Cardiac muscle cell (in vitro differentiated cells and primary cell): ENCODE measurements at regions not wholly inside any gene's neighbourhood (a gene's known extent, or its start where the extent isn't known, plus 50 kb on each side); places are given as distances from the start of the nearest gene placed in this dataset.

Experiments used
- DNase-seq, 2 donors: peaks; one replicate each; pipeline versions ENCODE4 v3.0.0 to v3.0.0-alpha.2; 2010 to 2017; ENCODE audit warnings: low read depth in 1 of 2, low spot score in 1 of 2
- H3K27ac ChIP-seq: fragments of 200-600 bp; sonication (generic); 2 replicates; pipeline ENCODE4 v1.5.1; 2016
- H3K27me3 ChIP-seq: fragments of 200-600 bp; sonication (generic); 2 replicates; pipeline ENCODE4 v1.6.0; 2016; ENCODE audit warnings: control low read depth
- H3K36me3 ChIP-seq: fragments of 200-600 bp; sonication (generic); 2 replicates; pipeline ENCODE4 v1.5.1; 2016; ENCODE audit warnings: control low read depth
- H3K4me1 ChIP-seq: fragments of 200-600 bp; sonication (generic); 2 replicates; pipeline ENCODE4 v1.8.1; 2017; ENCODE audit warnings: low read depth, mild to moderate bottlenecking, mixed run types
- H3K4me3 ChIP-seq: fragments of 200-600 bp; sonication (generic); 2 replicates; pipeline ENCODE4 v1.5.1; 2016; ENCODE audit warnings: mild to moderate bottlenecking
- H3K9me3 ChIP-seq: fragments of 200-600 bp; sonication (generic); 2 replicates; pipeline ENCODE4 v1.5.1; 2017; ENCODE audit warnings: low read depth, mild to moderate bottlenecking, control low read depth
- TF ChIP-seq, protein P1 (sequence below): IDR thresholded peaks from 2 replicates; pipeline ENCODE4 v1.5.1; 2012; ENCODE audit warnings: low read depth, mild to moderate bottlenecking, low read length

- Histone ChIP-seq H3K4me1 (no peaks in the 10 kb centered on the region), H3K4me3 (no peak overlapping the region), H3K27ac (no peak overlapping the region), H3K36me3 (no peaks in the 10 kb centered on the region), H3K27me3 (no peaks in the 10 kb centered on the region), H3K9me3 (no peaks in the 10 kb centered on the region)
- TF ChIP-seq, protein P1, sequence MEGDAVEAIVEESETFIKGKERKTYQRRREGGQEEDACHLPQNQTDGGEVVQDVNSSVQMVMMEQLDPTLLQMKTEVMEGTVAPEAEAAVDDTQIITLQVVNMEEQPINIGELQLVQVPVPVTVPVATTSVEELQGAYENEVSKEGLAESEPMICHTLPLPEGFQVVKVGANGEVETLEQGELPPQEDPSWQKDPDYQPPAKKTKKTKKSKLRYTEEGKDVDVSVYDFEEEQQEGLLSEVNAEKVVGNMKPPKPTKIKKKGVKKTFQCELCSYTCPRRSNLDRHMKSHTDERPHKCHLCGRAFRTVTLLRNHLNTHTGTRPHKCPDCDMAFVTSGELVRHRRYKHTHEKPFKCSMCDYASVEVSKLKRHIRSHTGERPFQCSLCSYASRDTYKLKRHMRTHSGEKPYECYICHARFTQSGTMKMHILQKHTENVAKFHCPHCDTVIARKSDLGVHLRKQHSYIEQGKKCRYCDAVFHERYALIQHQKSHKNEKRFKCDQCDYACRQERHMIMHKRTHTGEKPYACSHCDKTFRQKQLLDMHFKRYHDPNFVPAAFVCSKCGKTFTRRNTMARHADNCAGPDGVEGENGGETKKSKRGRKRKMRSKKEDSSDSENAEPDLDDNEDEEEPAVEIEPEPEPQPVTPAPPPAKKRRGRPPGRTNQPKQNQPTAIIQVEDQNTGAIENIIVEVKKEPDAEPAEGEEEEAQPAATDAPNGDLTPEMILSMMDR = no peak
- no peak for DNase-seq
These were observed 476.0 kb downstream of the OCA2 start for GRCh38 chr15:27623149-27623548.

GRCh38 chr15:27622371-27622770 is 476.7 kb downstream of the OCA2 start:
- Histone ChIP-seq H3K4me3 (no peak overlapping the region), H3K36me3 (no peaks in the 10 kb centered on the region), H3K9me3 (no peaks in the 10 kb centered on the region), H3K27me3 (no peaks in the 10 kb centered on the region), H3K27ac (no peak overlapping the region), H3K4me1 (no peaks in the 10 kb centered on the region)
- DNase-seq = no peak
- TF ChIP-seq, protein P1 = no peak

- H3K4me3 ChIP-seq = no peak overlapping the region
- H3K36me3 ChIP-seq = no peaks in the 10 kb centered on the region
- DNase-seq = no peak
- TF ChIP-seq, protein P1 = no peak
- H3K9me3 ChIP-seq = no peaks in the 10 kb centered on the region
- H3K27ac ChIP-seq = no peak overlapping the region
- H3K27me3 ChIP-seq = no peaks in the 10 kb centered on the region
- H3K4me1 ChIP-seq = no peaks in the 10 kb centered on the region
These were observed 479.9 kb downstream of the OCA2 start for GRCh38 chr15:27619204-27619603.

DNA sequence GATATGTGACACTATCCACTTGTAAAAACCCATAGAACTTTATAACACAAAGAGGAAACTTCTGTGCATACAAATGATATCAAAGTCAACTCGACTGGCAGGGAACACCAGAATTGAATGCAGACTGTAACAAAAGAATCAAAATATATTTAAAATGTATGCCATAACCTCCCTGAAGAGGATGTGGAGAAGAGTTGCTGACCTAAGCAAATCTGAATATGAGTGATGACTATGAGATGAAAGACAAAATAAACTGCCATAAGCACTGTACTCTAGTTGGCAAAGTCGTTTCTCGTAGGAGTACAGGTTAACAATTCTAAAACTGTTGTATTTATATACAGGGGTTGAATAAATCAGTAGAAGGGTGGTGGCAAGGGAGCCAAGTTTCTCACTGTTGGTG is 482.1 kb downstream of the OCA2 start:
- H3K27me3 ChIP-seq = no peaks in the 10 kb centered on the region
- H3K27ac ChIP-seq = no peak overlapping the region

GRCh38 chr15:27608248-27608647 is 490.9 kb downstream of the OCA2 start:
- no peaks in the 10 kb centered on the region for H3K27me3 ChIP-seq
- TF ChIP-seq, protein P1 = no peak
- H3K36me3 ChIP-seq = no peaks in the 10 kb centered on the region
- H3K27ac ChIP-seq = no peak overlapping the region
- no peak for DNase-seq
- no peaks in the 10 kb centered on the region for H3K4me1 ChIP-seq
- no peak overlapping the region for H3K4me3 ChIP-seq
- no peaks in the 10 kb centered on the region for H3K9me3 ChIP-seq

More for the DNA sequence above, 482.1 kb downstream of the OCA2 start:
- H3K4me3 ChIP-seq = no peak overlapping the region
- H3K9me3 ChIP-seq = no peaks in the 10 kb centered on the region
- no peak for DNase-seq
- H3K36me3 ChIP-seq = no peaks in the 10 kb centered on the region
- H3K4me1 ChIP-seq = no peaks in the 10 kb centered on the region
- TF ChIP-seq, protein P1 = no peak

DNA sequence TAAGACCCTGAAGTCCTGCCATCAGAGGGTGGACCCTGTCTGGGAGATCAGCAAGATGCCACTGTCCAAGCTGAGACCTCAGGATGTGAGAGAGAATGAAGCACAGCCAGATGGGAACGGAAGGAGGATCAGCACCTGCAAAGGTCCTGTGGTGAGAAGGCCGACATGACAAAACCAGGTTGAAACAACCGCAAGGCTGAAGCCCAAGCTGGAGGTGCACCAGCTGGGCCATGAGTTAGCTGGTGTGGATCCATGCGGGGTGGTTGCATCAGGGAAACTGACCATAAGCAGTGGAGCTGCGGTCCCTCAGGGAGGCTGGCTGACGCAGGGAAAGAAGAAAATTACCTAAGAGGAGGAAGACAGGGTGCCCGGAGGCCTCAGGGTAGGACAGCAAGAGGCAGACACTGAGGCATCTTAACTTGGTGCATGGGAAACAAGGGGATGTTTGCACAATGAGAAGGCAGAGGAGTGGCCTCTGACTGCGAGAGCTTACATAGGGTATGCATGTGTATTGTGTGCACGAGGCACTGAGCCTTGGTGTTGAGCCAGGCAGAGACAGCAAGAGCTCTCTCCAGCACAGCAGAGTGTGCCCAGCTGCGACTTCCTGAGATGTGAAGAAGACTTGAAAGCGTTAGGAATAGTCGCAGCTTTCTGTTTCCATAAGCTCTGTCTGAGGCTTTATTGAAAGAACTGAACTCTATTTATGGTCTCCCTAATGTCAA is 497.7 kb downstream of the OCA2 start:
- peak in 1 of 2 donors; percentile 35 for DNase-seq
- no peaks in the 10 kb centered on the region for H3K9me3 ChIP-seq
- TF ChIP-seq, protein P1 = no peak
- H3K4me3 ChIP-seq = no peak overlapping the region
- no peaks in the 10 kb centered on the region for H3K27me3 ChIP-seq
- H3K4me1 ChIP-seq = no peaks in the 10 kb centered on the region
- H3K36me3 ChIP-seq = no peaks in the 10 kb centered on the region
- no peak overlapping the region for H3K27ac ChIP-seq
